ENCODE measurements at regions not wholly inside any gene's neighbourhood (a gene's known extent, or its start where the extent isn't known, plus 50 kb on each side); places are given as distances from the start of the nearest gene placed in this dataset.

- peak in 21 of 51 donors; percentile 10 to 45 (median 25) for DNase-seq
Observed at GRCh38 chr10:3486346-3487065, 298.5 kb downstream of the KLF6 start.

GRCh38 chr10:3485057-3485686 lies 299.8 kb downstream of the KLF6 start:
- DNase-seq, result peak in 3 of 51 donors; percentile 15 to 22 (median 17)

- no peak for DNase-seq
Observed at GRCh38 chr10:3484306-3485056, 300.5 kb downstream of the KLF6 start.

GRCh38 chr10:3482200-3482993 lies 302.6 kb downstream of the KLF6 start:
- peak in 3 of 51 donors; percentile 8 to 30 (median 27) for DNase-seq

- DNase-seq, result no peak
Observed at GRCh38 chr10:3481496-3481895, 303.5 kb downstream of the KLF6 start.

GRCh38 chr10:3480990-3481315 lies 304.1 kb downstream of the KLF6 start:
- no peak for DNase-seq

GRCh38 chr10:3480281-3480989 lies 304.6 kb downstream of the KLF6 start:
- DNase-seq, result no peak

GRCh38 chr10:3478632-3479240 lies 306.2 kb upstream of the PITRM1 start:
- DNase-seq, result no peak

GRCh38 chr10:3478153-3478552 lies 305.6 kb upstream of the PITRM1 start:
- DNase-seq, result no peak

- DNase-seq, result no peak
Observed at GRCh38 chr10:3477683-3478082, 305.1 kb upstream of the PITRM1 start.

GRCh38 chr10:3476640-3477448 lies 304.3 kb upstream of the PITRM1 start:
- no peak for DNase-seq

GRCh38 chr10:3476186-3476585 lies 303.6 kb upstream of the PITRM1 start:
- no peak for DNase-seq

- DNase-seq, result no peak
Observed at GRCh38 chr10:3475367-3475766, 302.8 kb upstream of the PITRM1 start.

GRCh38 chr10:3474266-3474665 lies 301.7 kb upstream of the PITRM1 start:
- no peak for DNase-seq

- no peak for DNase-seq
Observed at GRCh38 chr10:3473271-3473670, 300.7 kb upstream of the PITRM1 start.

- peak in 35 of 51 donors; percentile 27 to 92 (median 55) for DNase-seq
Observed at GRCh38 chr10:3472287-3473051, 299.9 kb upstream of the PITRM1 start.

- DNase-seq, result no peak
Observed at GRCh38 chr10:3471927-3472286, 299.3 kb upstream of the PITRM1 start.

- DNase-seq, result peak in 3 of 51 donors; percentile 34 to 66 (median 42)
Observed at GRCh38 chr10:3471472-3471871, 298.9 kb upstream of the PITRM1 start.

GRCh38 chr10:3470191-3470590 lies 297.6 kb upstream of the PITRM1 start:
- DNase-seq, result no peak

All from hypothalamus (tissue), 51 donors.